NCI-H1694 (cell line): ENCODE measurements at regions not wholly inside any gene's neighbourhood (a gene's known extent, or its start where the extent isn't known, plus 50 kb on each side); places are given as distances from the start of the nearest gene placed in this dataset.
"Not testable (repeated sequence)": the region's sequence is repeated elsewhere in the genome, so short reads cannot be mapped to it uniquely, and the experiment has no call there.

ENCODE experiments used
- DNase-seq: peaks from one replicate; lab custom pipeline; 2025; lab: John Stamatoyannopoulos, UW

DNA sequence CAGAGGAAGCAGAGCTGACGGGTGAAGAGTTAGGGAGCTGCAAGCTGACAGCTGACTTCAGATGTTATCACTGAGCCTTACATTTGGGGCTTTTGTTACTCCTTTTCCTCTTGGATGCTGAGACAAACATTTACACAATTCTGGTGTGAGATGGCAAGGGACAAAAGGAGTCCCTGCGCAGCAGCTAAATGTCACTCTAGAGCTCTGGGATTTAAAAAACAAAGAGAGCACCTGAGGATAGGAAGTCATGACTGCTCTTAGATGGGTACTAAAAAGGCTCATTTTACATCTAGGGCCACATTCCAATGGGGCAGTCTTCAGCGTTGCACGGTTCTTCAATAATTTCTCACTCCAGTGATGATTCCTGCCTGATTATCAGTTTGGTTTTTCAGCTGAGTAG lies 204.5 kb downstream of the RAB38 start:
- no peak for DNase-seq

DNA sequence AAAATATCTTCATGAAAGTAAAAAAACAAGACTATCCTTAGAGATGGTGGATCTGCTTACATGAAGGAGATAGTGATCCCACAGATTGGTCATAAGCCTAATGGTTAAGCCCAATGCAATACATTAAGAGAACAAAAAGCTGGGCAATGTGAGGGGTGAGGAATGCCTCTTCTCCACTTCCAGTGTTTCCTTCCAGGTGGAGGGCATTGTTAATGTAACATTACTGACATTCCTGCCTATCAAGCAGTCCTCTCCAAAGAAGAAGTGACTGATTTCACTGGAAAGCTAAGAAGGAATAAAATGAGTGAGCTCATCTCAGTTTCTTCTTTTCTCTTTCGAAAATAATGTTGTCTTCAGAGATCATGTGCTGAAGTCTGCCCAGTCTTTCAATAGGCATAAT lies 207.8 kb downstream of the RAB38 start:
- DNase-seq, result no peak

DNA sequence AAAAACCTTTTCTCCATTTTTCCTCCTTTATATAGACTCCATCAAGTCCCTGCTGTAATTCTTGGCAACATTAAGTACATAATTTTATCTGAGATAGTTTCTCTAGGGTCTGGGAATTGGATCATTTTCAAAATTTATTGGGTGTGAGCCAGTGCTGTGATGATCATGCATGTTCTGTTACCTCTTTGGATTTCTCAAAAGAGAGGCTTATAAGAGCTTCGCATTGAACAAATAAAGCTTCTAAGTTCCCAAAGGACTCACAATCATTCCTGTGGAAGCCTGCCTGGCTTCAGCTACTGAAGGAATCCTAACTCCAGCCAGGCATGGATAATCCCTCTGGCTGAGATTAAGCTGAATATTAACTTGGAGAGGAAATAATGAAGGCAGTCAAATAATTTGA lies 208.5 kb downstream of the RAB38 start:
- no peak for DNase-seq

DNA sequence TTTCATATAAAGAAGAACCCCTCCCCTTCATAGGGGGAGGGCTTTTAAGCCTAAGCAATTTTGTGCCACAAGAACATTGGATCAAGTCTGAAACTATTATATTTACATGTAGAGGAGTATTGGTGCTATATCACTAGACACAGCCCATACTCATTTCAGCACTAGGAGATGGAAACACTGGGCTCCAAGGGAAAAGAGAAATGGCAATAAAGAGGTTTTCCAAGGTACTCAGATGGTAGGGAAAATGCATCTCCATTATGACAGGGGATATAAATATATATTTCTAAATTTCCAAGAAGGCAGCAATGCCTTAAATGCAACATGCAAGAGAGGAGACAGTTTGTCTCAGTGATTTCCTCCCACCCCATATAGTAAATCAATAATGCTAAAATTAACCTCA lies 209.0 kb downstream of the RAB38 start:
- no peak for DNase-seq

DNA sequence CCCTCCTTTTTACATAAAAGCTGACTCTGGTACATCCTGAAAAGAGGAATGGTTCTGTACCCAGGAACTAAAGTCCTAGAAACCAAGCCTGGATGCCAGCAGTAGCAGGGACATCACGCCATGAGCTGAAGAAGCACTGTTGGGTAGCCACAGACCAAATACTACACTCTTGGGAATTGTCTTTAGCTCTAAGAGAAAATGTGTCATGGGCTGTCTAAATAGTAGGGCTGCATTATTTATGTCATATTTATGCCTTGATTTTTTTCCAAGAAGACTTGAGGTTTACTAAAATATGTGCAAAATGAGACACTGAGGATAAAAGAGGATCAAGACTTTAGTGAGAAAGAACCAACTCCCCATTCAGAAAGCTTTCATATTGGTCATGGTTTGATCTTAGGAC lies 213.6 kb downstream of the RAB38 start:
- DNase-seq, result no peak

DNA sequence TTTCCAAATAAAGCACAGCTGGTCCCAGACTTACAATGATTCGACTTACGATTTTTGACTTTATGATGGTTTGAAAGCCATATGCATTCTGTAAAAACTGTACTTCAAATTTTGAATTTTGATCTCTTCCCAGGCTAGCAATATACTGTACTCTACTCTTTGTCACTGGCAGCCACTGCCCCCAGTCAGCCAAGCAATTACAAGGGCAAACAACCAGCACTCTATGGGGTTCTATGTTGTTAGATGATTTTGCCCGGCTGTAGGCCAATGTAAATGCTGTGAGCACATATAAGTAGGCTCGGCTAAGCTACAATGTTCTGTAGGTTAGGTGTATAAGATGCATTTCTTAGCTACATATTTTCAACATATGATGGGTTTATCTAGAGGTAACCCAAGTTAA lies 217.3 kb downstream of the RAB38 start:
- DNase-seq, result no peak

DNA sequence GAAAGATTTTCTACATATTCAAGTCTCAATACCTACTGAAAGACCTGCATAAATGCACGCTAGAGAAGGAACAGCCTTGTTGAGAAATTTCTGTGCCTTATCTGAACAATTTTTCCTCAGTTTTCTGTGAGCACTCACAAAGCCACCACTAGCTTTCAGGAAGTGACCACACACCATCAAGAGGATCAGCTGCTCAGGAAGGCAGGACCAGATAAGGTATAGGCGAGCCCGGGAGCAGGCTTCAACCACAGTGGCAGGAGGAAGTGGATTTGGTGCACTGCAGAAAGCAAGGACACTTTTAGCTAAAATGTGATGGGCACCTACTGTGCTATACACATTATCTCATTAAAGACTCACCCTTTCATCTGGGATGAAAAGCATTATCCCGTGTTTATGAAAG lies 220.8 kb downstream of the RAB38 start:
- no peak for DNase-seq

DNA sequence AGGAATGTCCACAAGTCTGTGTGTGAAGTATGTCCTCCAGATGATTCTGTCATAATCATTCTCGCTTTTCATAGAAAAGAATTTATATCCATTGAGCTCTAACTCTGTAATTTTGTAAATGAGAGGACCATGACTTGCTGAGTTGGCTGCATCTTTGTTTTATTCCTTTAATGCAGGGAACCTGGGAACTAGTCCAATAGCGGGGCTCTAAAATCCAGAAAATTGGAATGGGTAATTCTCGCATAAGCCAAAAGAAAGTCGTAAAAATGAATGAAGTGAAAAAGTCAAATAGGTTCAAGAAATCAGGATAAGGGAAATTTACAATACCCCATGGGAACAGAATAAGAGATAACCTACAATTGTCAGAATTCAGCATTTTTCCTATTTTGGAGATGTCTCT lies 232.5 kb downstream of the RAB38 start:
- no peak for DNase-seq

DNA sequence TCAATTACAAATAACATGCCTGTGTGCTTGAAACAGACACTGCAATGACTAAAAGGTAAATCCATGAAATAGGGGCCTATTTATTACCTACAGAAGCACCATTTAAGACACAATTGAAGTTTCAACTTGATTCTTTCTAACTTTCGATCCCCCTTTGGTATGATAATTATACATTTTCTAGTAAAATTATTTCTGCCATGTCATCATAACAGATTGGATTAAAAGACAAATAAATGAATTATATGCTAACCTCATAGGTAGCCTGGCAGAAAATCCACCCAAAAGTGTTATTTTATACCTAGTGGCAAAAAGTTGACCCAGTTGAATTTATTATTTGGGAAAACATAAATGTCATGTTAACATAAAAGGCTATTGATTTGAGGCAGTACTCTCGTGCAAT lies 241.1 kb downstream of the RAB38 start:
- no peak for DNase-seq

DNA sequence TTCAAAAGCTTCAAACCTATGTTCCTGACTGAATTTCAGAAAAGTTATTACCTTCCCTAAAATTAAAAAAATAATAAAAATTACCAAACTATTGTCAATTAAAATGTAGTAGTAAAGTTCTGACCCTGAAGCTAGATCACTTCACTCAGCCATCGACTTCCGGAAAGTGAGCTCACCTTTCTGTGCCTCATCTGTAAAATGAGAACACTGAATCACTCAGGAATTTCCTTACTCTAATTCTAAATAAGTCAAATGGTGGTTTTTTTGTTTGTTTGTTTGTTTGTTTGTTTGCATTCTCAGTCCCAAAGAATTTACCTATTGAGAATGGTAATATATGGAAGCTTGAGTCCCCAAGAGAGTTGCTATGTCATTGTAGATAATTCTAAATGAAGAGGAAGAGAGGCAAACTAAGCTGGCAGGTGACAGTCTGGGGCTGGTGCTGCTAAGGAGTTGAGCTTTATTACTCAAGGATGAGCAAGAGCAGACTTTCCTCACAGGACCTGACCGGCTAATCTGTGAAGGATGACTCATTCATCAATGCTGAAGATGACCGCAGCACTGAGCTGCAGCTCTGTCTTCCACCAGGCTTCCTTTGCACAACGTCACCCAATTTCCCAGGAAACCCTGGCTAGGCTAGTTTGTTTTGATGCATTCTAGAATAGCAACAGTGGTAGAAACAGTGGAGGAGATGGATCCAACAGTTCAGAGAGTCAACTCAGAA lies 248.8 kb downstream of the RAB38 start:
- no peak for DNase-seq

DNA sequence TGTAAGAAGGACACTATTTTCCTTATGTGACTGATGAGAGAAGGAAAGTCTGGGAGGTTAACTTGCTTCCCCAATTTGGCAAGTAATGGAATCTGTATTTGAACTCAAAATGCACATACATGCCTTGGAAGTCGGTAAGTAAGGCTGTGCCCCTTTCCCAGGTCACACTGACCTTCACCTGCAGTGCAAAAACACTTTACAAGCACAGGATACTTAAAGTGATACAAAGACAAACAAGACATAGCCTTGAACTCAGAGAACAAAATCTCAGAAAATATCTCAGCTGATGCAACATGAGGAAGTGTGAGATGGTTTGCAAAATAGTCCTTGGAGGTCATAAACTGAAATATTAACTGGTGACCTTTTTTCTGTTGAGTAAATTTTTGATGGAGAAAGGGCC lies 251.1 kb downstream of the RAB38 start:
- no peak for DNase-seq

DNA sequence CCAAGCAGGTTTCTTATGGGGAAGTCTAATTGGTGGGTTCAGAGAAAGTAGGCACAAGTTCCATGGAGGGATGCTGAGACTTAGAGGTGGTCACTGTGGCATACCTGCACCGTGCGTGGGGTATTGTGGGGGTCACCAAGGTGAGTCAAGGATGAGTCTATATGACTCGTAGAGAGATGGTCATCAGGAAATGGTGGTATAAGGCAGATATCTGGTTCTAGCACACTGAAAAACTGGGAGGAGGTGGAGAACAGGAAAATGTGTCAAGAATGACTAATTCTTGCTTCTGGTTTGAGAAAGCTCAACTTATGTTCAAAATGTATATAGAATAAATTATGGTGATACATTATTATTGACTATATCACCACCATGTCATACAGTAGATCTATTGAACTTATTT lies 258.1 kb downstream of the RAB38 start:
- no peak for DNase-seq

DNA sequence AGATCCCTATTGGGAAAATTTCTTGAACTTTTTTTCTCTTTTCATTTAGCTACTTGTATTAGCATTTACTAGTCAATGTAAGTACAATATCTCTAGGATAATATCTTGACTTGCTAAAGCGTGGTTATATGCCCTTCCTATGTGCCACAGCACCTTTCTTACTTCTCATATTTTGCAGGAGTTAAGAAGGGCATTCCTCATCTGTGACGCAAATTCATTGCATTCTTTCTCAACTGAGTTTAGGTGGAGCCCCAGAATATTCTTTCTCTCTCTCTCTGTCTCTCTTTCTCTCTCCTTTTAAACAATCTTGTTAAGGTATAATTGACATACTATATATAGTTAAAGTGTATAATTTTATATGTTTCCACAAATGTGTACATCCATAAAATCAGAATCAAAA lies 266.1 kb downstream of the RAB38 start:
- no peak for DNase-seq

DNA sequence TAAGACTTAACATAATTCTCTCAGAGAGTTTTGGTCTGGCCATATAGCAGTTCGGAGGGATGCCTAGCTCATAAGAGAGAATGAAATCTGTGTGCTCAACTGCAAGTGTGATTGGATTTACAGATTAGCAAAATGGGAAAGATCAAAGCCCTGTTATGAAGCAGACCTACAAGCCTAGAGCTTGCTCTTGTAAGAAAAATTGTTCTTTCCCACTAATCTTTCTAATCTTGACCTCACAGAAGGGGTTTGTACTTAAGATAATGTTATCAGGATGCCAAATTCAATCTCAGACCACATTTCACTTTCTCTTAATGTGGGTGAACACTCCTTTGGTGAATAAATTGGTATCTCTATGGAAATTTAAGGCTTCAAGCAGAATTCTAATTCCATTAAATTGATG lies 267.2 kb downstream of the RAB38 start:
- DNase-seq, result no peak

DNA sequence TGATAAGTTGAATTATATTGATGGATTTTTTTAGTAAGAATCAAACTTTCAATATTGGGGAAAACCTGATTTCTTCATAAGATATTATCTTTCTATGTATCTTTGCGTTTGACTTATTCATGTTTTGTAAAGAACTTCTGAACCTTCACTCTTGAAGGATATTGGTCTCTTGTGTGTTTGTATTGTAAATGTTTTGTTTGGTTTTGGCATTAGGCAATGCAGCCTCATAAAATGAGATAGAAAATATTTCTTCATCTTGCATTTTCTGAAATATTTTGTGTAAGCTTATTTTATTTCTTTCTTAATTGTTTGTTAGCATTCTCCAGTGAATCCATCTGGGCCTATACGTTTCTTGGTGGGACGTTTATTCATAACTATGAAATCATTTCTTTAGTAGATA lies 271.9 kb downstream of the RAB38 start:
- DNase-seq, result no peak

DNA sequence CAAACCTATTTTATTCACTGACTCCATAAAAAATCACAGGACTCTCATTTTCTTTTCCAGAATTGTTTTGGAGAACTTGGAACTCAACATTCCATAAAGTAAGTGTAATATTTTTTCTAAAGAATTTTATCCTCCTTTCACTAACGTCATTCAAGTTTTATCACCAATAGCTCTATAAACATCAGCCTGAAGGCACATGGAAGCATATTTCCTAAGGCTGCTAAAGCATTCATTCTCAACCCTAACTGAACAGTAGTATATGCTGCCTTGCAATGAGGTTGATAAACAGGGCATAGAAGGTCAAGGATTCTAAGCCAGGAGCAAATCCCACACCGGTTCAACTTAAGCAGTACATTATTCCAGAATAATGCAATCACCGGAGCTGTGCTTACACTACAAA lies 273.9 kb downstream of the RAB38 start:
- DNase-seq, result no peak

DNA sequence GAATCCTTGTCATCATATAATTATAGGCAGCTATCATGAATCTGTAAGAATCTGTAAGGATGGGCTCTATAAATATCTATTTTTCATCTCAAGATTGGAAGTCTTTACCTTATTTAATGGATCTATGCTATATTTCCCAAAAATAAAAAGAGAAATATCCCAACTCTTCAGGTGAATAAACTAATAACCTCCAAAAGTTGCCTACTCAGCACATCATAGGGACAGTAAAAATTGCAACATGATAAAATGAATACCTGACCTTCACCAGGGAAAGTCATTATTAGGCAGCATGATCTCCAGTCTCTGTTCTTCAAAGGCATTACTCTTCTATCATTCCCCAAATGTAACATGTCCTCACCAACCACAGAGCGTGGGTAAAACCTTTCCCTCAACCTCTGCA lies 277.3 kb downstream of the RAB38 start:
- no peak for DNase-seq

DNA sequence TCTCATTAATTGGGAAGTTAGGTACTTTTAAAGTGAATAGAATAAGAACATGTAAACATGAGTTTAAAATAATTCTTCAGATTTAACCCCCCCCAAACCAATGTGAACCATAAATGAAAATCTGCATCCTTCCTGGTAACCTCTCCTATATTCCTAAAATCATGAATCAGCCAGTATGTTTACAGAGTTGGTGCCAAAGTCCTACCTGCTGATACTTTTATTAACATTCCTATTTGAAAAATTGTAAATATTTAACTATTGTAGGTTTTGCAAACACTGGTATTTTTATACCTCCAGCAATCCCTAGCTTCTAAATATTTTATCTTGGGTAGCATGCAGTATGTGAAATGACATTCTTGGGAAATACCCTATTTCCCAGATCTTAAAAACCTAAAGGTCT lies 278.2 kb downstream of the RAB38 start:
- DNase-seq, result no peak

DNA sequence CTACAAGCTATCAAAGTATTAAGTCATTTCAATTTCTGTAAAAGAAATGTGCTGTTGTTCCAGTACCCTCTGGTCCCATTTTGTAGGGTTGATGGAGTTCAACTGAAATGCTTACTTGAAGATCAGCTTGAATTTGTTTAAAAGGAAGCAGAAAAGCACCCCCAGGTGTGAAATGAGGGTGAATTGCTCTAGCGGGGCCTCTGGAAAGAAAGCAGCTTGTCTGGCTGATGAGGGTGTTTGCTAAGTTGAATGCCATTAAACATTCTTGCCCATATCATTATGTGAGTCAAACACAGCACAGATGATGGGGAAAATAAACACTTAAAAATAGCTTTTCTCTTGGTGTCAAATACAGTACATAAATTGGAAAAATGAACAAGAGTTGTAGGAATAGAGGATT lies 280.3 kb downstream of the RAB38 start:
- DNase-seq, result no peak

DNA sequence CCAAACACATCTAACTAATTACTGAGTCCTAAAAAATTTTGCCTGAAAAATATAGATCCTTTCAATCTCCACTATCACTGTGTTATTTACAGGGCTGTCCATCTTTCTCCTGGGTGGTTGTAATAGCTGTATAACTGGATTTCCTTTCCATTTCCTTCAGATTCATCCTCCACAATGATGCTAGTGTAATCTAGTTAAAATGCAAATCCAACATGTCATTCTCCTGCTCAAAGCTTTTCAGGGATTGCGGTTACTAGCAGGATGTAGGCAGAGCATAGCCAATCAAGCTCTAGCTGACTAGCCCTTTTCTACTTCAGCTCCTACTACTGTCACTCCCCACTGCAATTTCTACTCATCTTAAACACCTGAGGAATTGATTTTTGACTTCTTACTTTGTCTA lies 283.0 kb downstream of the RAB38 start:
- no peak for DNase-seq

DNA sequence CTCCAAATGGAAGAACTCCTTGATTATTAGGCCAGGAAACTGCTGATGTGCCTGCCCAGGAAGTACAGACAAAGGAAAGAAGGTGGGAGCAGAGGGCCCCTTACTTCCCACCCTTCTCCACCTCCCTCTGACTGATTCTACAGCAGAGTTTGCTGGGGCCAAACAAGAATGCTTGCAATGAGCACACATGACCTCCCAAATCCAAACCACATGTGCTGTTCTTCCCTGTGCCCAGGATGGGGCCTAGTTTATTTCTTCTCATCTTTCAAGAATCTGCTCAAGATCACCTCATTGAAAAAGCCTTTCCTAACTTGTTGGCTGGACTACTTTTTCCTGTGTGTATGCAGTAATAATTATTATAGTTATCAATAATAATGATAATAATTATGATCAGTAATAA lies 286.1 kb downstream of the RAB38 start:
- DNase-seq, result no peak

DNA sequence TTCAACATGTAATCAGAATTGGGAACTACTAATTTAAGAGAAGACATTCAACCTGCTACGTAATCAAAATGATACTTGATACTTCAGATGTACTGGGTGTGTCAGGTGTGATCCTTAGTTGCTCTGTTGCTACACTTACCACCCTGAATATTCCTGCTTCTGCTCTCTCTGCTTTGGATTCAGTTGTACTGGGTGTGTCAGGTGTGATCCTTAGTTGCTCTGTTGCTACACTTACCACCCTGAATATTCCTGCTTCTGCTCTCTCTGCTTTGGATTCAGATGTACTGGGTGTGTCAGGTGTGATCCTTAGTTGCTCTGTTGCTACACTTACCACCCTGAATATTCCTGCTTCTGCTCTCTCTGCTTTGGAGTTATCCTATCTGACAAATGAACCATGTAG lies 290.2 kb downstream of the RAB38 start:
- not testable (repeated sequence) for DNase-seq

DNA sequence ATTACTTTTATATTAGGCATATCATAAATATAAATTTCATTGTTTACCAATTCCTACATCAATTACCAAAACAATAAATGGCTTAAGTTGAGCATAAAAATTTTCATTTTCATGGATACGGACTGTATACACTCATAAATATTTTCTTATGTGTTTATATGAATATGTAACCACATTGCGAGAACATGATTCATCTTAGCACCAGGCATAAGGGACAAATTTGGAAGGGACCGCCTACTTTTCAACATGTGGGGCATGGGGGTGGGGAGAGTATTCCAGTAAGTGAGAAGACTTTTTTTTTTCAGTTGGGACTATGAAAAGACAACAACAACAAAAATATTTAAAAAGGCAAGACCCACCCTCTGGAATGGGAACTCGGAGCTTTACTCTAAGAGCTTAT lies 296.1 kb downstream of the RAB38 start:
- DNase-seq, result no peak

DNA sequence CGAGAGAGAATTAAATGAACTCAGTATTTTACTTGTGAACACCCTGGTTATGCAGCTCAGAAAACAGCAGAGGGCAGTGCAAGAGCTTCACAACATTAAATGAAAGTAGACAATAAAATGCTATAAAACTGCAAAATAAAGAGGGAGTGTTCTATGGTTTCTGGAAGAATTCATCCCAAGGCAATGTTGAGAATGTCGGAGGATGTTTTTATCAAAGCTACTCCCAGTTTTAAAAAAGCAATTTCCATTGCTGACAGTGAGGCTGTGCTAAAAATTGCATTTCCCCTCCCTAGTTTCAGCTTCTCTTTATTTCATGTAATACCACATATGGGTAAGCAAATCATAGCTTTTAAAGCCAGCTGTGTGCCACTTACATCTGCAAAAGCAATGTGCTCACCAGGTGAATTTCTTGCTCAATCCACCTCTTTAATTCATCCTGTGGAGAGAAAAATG lies 296.8 kb downstream of the RAB38 start:
- no peak for DNase-seq

DNA sequence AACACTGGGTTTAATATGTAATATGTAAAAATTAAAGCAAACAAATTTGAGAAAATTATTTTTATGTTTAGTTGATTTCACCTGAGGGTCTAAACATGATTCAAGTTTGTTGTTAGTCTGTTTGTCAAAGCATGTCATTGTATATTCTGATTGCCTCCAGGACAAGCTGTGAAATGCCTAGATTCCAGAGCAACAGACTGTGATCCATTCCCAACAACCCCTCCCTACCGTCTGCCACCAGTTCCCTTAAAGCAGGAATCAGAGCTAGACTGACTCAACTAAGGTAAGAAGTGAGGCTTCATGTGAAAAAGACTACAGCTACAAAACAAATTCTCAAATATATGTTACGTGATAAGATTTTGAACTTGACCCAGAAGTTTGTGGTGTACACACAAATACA lies 304.2 kb downstream of the RAB38 start:
- peak; percentile 48 for DNase-seq
